SK-MEL-5 (cell line): ENCODE measurements at regions not wholly inside any gene's neighbourhood (a gene's known extent, or its start where the extent isn't known, plus 50 kb on each side); places are given as distances from the start of the nearest gene placed in this dataset.
"Not testable (repeated sequence)": the region's sequence is repeated elsewhere in the genome, so short reads cannot be mapped to it uniquely, and the experiment has no call there.

Source experiments
- DNase-seq: peaks from one replicate; pipeline ENCODE4 v3.0.0-alpha.2; 2016; ENCODE audit warnings: low read depth, low spot score
- in situ Hi-C: cut with HindIII; loops from 2 replicates; pipeline ENCODE4 v1.10.0; 2016; ENCODE audit warnings: low sequenced_read_pairs, high pct_unique_total_duplicates, low pct_unique_long_range_greater_than_20kb

GRCh38 chr16:77488652-77489051, 53.8 kb upstream of the ADAMTS18 start:
- DNase-seq: no peak
- in situ Hi-C loops: no loop called here

GRCh38 chr16:77491091-77491490, 56.3 kb upstream of the ADAMTS18 start:
- in situ Hi-C loops: no loop called here
- no peak for DNase-seq

- DNase-seq: no peak
- in situ Hi-C loops: no loop called here
Measured at GRCh38 chr16:77496934-77497333, 62.1 kb upstream of the ADAMTS18 start.

- no peak for DNase-seq
- in situ Hi-C loops: loop anchor here (10.0 kb wide), 1 partner anchor 45 kb away; no protein-coding TSS in a partner anchor
Measured at GRCh38 chr16:77499373-77500285, 64.8 kb upstream of the ADAMTS18 start.

GRCh38 chr16:77500286-77500598, 65.4 kb upstream of the ADAMTS18 start:
- DNase-seq: no peak
- in situ Hi-C loops: loop anchor here (10.0 kb wide), 1 partner anchor 45 kb away; no protein-coding TSS in a partner anchor

- in situ Hi-C loops: loop anchor here (10.0 kb wide), 1 partner anchor 46 kb away; no protein-coding TSS in a partner anchor
- DNase-seq: no peak
Measured at GRCh38 chr16:77500934-77501664, 66.3 kb upstream of the ADAMTS18 start.

GRCh38 chr16:77502448-77502847, 67.6 kb upstream of the ADAMTS18 start:
- in situ Hi-C loops: loop anchor here (10.0 kb wide), 1 partner anchor 48 kb away; no protein-coding TSS in a partner anchor

GRCh38 chr16:77506492-77506891, 71.7 kb upstream of the ADAMTS18 start:
- in situ Hi-C loops: loop anchor here (10.0 kb wide), 1 partner anchor 52 kb away; no protein-coding TSS in a partner anchor
- DNase-seq: not testable (repeated sequence)

More at GRCh38 chr16:77502448-77502847, 67.6 kb upstream of the ADAMTS18 start:
- no peak for DNase-seq

GRCh38 chr16:77509051-77509450, 74.2 kb upstream of the ADAMTS18 start:
- in situ Hi-C loops: loop anchor here (10.0 kb wide), 1 partner anchor 54 kb away; no protein-coding TSS in a partner anchor
- DNase-seq: no peak

- no peak for DNase-seq
- in situ Hi-C loops: loop anchor here (10.0 kb wide), 1 partner anchor 55 kb away; no protein-coding TSS in a partner anchor
Measured at GRCh38 chr16:77509796-77510195, 75.0 kb upstream of the ADAMTS18 start.

- in situ Hi-C loops: no loop called here
- DNase-seq: no peak
Measured at GRCh38 chr16:77511053-77511452, 76.2 kb upstream of the ADAMTS18 start.

- in situ Hi-C loops: no loop called here
- no peak for DNase-seq
Measured at GRCh38 chr16:77514500-77515220, 79.8 kb upstream of the ADAMTS18 start.

- DNase-seq, in situ Hi-C loops: not testable (repeated sequence)
Measured at GRCh38 chr16:77525226-77525625, 90.4 kb upstream of the ADAMTS18 start.

GRCh38 chr16:77531752-77532151, 96.9 kb upstream of the ADAMTS18 start:
- DNase-seq: no peak
- in situ Hi-C loops: no loop called here

- no peak for DNase-seq
- in situ Hi-C loops: no loop called here
Measured at GRCh38 chr16:77536809-77537208, 102.0 kb upstream of the ADAMTS18 start.

- in situ Hi-C loops: no loop called here
- DNase-seq: no peak
Measured at GRCh38 chr16:77539421-77540034, 104.7 kb upstream of the ADAMTS18 start.

GRCh38 chr16:77540646-77541045, 105.8 kb upstream of the ADAMTS18 start:
- in situ Hi-C loops: no loop called here
- no peak for DNase-seq
